RPMI8226 (cell line): ENCODE measurements at regions not wholly inside any gene's neighbourhood (a gene's known extent, or its start where the extent isn't known, plus 50 kb on each side); places are given as distances from the start of the nearest gene placed in this dataset.

Experiments
- DNase-seq: peaks from one replicate; pipeline ENCODE4 v3.0.0-alpha.2; 2015

DNA sequence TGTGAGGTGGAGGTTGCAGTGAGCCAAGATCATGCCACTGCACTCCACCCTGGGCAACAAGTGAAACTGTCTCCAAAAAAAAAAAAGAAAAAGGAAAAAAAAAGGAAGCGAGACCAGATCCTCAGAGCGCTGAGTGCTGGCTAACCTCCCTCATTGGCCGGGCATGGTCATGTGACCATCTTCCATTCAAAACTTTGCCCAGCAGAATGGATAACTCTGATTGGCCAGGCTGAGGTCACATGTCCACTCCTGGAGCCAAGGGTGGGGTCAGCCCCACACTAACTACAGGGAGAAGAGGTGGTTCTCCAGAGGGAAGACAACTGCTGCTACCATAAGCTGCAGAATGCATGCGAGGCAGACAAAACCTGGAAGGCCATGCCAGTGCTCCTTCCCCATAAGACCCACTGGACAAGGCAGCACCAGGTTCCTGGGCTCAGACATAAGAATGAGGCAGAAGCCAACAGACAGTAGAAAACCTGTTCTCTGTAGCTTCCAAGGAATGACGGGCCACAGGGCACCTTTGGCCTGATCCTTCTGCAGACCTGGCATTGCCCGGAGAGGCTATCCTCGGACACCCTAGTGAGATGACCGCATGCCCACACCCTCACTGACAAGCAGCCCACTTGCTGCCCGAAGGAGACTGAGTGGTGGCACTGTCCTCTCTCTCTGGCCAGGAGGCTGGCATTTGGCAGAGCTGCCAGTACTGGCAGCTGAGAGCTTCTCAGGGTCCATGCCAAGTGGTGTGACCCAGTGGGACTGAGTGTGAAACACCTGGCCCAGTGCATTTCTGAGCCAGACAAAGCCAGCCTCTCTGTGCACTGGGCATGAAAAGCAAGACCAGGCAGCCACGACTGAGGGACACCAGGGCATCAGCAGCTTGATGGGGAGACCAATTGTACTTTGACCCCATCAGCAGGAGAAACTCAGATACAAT is 311.9 kb upstream of the SULF2 start:
- DNase-seq = no peak

DNA sequence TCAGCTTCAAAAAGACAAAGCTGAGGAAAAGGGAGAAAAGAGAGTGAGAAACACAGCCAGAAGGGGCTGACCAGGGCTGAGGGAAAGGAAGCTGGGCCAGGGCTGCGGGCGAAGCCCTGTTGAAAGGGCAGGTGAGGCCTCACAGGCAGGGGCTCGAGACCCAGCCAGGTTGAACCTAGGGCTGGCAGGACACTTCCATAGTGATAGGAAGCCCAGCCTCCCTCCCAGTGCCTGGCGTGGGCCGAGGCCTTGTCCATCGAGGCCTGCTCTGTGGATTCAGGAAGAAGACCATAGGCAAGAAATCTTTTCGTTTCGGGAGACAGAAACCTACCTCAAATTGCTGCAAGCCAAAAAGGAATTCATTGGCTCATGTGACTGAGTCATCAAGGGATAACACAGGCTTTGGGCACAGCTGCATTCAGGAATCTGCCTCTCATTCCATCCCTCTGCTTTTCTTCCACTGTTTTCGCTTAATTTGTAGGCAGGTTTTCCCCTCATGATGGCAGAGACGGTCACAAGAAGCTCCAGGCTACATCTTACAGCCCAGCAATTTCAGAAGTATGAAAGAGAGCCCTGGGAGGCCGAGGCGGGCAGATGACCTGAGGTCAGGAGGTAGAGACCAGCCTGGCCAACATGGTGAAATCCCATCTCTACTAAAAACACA is 311.1 kb upstream of the SULF2 start:
- DNase-seq = no peak

DNA sequence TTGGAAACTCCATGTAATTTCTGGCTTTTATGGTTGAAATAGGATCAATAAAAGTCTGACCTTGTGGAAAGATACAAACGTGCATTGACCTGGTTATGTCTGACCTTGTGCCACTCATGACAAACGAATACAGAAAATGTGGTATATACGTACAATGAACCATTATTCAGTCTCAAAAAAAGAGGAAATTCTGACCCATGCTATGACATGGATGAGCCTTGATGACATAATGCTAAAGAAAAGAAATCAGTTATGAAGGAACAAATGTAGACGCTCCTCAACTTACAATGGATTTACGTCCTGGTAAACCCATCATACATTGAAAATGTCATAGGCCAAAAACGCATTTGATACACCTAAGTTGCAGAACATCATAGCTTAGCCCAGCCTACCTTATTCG is 309.7 kb upstream of the SULF2 start:
- DNase-seq = no peak

DNA sequence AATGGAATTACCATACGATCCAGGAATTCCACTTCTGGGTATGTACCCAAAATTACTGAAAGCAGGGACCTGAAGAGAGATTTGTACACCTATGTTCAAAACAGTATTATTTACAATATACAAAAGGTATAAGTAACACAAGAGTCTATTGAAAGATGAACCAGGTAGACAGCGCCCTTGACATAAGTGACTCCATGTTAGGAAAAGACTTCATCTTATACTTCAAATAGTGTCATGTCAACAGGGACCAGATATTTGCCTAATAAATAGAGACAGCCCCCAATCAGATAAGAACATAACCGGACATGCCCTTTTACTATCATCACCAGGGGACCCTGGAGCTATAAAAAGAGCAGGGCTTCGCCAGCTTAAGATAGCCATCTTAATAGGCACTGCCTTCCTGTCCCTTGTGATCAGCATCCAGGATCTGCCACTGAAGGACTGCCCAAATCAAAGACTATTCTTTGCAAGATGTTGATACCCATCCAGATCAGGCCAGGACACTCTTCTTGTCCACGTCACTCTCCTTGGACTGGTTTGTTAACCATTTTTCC is 309.0 kb upstream of the SULF2 start:
- DNase-seq = no peak

DNA sequence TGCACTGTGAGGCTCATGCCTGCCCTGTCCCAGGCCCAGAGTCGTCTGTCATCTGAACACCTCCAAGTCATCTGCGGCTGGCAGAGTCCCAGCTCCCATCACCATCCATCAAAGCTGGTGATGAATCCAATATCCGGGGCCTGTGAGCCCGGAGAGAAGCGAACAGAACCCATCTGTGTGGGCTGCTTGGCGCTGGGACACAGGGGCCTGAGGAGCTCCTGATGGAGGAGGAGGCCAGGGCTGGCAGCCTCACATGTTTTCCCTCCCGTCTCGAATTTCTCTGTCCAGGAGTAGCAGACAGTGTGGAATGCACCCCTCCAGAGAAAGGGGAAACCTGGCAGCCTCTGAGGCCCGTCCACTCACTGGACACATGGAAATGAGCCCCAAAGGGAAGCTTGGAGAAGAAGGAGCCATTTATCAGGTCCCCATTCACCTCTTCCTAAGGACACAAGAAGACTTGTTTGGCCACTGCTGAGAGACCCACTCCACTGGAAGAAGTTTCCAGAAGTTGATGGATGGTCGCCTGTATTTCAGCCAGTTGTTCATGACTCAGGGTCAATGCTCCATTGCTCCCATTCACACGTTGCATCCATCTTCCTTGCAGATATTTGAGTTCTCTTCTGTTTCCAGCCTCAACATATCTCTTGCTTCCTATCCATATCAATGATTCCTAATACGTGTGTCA is 307.5 kb upstream of the SULF2 start:
- DNase-seq = no peak

DNA sequence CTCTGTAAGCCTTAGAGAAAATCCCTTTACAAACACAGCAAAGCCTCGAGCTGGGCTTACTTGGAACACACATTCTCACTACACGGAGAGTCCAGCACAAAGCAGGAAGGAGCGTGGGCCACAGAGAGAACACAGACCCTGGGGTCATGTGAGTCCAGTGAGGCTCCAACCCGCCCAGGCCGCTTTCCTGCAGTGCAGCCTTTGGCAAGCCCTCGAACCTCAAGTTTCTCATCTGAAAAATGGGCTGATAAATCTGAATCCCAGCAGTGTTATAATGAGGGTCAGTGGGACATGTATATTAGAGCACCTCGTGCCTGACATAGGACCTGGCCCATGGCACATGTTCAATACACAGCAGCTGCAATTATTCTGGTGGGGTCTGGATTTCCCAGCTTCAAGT is 305.5 kb upstream of the SULF2 start:
- no peak for DNase-seq

DNA sequence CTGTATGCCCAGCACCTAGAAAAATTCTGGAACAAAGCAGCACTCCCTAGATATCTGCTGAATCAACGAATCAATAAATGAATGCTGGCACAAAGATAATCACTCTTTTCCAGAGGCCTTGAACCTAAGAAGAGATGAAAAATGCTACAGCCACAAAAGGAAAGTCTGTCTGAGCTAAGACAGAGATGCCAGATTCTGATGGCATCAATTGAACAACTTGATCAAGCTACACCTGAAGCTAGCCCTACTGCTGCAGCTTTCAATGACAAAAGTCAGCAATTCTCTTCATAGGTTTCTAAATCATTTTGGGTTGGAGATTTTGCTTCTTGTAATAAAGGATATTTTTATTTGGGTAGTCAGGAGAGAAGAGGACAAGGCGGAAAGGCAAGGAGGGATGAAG is 305.0 kb upstream of the SULF2 start:
- no peak for DNase-seq

DNA sequence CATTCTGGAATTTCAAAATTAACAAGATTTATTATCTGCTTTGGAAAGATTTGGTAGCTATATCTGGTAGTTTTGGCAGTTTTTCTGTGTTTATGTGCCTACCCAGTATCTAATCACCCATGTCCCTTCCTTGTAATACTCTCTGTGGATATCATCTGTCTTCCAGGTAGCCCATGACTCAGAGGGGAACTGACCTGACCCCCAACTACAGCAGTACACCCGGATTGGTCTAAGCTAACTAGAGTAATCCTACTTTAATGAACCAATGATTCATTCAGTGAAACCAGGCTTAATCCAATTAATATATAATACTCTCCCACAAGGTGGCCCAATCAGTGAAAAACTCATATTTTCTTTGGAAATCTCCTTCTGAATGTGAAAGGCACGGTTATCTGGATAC is 295.3 kb upstream of the SULF2 start:
- no peak for DNase-seq

DNA sequence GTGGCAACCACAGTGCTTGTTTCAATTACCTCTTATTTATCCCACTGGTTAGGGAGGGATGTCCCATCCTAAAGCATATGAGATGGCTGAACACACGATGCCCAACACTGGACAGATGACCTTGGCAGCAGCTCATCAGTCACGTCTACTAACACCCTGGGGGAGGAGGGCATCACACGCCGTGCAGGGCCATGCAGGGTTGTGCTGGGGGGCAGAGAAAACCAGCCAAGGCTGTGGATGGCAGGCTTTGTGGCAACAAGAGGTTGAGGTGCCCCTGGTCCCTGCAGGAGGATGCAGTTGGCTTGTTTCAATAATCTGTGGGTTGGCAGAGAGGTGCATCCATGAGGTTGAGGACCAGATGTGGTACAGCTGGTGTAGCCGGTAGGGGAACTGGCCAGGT is 293.7 kb upstream of the SULF2 start:
- no peak for DNase-seq

DNA sequence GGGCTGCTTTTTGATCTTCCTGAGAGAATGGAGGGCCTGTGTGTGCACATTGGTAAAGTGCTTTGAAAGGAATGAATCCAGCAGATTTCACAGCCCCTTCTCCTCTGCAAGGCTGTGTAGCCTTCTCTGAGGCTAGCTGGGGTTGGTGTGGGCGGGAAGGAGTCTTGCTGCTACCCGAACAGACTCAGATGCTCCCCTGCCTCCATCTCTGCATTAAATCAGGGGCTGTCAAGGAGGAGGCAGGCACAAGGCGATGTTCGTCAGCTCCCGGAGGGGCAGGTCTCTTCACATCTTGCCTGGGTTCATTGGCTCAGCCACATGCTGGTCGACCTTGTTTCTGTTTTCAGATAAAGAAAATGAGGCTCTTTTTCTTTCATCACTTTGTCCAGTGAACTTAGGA is 291.5 kb upstream of the SULF2 start:
- no peak for DNase-seq

DNA sequence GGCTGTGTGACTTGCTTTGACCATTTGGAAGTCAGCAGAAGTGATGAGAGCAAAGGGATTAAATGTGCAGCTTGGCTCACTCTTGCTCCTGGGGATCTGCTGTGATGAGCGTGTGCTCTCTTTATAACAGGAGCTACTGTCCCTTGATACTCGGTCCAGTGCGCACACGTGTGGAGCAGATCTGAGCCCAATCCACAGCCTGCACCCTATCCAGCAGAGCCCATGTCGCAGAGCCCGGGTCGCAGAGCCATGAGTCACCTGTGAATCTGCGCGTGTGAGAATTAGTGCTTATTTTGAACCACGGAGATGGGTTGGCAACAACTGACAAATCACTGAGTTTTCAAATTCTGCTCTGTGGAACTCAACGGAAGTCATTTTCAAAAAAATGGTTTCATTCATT is 291.0 kb upstream of the SULF2 start:
- DNase-seq = no peak

DNA sequence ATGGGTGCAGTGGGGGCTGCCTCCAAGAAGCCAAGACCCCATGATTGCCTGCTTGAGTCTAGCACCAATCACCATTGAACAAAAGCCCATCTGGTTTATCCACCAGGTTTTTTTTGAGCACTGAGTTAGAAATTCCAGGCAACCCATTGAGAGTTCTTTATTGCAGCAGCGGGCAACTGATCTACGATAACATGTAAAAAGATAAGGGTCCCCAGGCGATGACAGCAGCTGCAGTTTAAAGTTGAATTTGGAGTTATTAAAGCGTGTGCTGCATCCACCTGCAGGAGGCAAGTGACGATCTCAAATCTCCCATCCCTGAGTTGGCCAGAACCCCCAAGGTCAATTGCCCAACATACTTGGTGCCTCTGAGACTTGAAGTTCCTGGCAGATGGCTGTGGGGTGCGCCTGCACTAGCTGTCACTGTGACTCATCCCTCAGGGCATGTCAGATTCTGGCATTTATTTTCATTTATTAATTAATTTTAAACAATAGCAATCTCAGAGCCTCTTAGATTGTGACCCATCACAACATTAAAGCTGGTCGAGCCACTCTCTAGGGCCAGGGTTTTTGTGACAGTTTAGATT is 290.4 kb upstream of the SULF2 start:
- no peak for DNase-seq

DNA sequence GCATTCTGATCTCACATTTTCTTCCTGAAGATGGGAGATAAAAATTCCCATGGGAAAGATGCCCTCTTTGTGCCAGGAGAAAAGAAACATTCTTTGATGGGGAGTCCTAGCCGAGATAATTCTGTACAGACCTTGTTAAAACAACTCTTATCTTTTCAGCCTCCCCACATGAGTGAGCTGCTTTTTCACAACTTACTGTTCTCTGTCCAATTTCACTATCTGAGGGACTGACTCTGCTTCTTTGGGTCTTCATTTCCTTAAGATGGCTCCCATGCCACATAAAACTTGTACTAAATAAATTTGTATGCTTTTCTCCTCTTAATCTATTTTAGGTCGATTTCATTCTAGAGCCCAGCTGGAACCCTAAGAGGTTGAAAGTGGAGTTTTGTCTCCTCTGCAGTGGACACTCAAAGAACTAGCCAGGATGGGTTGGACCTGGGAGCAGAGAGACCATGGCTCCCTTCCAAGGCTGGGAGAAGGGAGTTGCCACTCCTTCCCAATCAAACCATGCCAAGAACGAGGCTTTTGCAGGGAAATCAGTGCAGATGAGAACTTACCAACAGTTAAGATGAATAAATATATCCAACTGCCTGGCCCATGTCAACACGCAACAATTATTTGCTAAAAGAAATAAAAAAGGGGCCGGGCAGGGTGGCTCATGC is 285.8 kb upstream of the SULF2 start:
- DNase-seq = no peak

DNA sequence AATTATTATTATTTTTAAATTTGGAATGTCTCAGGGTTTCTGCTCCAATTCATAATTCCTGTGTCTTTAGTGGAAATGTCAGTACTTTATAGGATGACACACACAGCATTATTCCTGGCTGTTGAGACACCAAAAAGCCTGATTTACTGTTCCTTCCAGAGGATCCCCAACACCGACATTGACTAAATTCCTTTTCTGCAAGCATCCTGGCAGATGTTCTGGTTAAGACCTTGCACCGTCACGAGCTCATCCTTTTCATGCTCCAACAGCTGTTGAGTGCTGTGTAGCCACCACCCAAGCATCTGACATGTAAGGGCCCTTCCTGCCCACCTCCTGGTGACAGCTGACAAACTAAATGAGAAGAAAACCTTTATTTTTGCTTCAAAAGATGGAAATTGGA is 284.3 kb upstream of the SULF2 start:
- no peak for DNase-seq

DNA sequence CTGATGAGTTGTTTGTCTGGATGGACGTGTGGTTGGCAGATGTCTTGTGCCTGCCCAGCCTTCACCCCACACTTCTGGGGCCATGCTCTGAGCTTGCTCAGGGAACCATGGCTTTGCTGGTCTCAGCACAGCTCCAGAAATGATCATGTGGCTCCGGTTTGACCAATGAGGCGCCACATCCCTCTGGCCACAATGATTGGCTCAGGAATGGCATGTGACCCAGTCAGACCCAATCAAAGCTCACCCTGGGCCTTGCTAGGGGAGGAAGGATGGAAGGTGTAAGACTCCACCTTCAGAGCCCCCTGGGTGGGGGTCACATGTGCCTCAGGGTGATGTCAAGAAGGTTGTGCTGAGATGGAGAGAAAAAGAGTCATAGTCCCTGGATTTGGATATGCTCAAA is 281.6 kb upstream of the SULF2 start:
- no peak for DNase-seq

DNA sequence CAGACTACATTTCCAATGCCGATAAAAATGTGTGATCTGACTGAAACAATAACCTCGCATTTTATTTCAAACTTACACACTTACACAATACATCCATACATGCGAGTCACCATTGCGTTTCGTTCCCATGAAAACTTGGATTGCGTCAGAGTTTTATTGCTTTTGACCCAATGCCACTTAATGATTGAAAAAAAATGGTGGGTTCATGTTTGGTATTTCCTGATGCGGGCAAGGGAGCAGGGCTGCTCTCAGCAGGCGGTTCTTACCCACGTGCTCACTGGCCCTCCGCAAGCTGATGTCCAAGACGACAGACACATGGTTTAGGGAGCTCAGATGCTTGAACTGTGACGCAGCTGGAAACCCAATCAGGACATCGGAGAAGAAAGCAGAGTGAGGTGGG is 281.0 kb upstream of the SULF2 start:
- DNase-seq = no peak

DNA sequence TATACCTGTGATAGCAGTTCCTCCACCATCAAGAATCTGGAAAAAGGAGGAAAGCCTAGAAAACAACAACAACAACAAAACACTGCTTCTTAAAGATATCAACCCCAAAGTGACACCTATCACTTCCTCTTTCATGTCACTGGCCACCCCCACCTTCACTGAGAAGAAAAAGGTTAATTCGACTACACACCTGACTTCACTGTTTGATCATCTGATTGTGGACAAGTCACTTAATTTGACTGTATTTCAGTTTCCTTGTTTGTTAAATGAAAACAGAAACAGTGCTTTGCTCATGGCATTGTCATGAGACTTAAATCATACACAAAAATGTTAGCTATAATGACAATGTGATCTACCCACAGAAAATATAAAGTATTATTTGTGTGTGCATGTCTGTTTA is 280.6 kb upstream of the SULF2 start:
- no peak for DNase-seq

DNA sequence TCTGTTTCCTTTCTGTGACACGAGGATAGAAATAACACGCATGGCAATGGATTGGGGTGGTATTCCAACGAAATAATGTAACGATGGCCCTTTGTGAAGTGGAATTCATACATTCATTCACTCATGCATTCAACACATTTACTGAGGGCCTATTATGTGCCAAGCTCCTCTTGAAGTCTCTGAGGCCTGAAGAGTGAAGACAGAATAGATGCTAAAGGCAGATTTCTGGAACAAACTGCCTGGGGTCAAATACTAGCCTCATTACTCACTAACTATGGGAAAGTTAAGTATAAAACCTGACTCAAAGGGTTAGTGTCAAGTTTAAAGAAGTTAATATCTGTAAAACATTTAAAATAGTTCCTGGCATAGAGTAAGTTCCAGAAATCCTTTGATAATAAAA is 279.6 kb upstream of the SULF2 start:
- DNase-seq = no peak

DNA sequence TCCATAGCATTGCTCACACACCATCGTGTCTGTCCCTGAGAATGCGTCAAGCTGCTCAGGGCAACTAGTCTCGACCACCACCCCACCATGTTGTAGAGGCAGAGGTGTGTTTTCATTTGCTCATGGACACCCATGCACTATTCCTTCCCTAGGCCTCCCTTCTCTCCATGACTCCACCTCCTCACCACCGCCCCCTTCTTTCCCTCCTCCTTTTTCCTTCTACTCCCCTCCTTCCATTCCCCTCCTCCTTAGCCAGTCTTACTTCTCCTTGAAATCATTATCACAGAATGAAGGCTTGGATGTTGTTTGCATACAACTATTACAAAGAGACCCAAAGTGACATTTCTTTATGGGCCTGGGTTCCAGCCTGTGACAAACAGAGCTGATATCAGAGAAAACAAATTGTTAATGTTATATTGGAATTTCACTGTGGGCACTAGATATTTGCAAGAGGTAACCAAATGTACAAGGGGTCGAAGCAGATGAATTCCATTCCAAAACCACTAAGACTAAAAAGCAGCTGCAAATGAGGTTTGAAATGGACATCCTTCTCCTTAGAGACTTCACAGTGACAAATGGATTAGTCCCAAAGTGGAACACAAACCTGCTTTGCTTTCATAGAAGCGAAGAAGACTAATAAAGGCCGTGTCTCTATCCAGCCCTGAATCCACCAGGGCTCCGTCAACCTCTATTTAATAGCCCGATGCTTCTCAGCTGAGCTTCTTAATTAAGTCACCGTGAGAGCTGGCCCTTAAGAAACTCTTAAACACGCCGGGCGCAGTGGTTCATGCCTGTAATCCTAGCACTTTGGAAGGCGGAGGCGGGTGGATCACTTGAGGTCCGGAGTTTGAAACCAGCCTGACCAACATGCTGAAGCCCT is 275.8 kb upstream of the SULF2 start:
- no peak for DNase-seq

DNA sequence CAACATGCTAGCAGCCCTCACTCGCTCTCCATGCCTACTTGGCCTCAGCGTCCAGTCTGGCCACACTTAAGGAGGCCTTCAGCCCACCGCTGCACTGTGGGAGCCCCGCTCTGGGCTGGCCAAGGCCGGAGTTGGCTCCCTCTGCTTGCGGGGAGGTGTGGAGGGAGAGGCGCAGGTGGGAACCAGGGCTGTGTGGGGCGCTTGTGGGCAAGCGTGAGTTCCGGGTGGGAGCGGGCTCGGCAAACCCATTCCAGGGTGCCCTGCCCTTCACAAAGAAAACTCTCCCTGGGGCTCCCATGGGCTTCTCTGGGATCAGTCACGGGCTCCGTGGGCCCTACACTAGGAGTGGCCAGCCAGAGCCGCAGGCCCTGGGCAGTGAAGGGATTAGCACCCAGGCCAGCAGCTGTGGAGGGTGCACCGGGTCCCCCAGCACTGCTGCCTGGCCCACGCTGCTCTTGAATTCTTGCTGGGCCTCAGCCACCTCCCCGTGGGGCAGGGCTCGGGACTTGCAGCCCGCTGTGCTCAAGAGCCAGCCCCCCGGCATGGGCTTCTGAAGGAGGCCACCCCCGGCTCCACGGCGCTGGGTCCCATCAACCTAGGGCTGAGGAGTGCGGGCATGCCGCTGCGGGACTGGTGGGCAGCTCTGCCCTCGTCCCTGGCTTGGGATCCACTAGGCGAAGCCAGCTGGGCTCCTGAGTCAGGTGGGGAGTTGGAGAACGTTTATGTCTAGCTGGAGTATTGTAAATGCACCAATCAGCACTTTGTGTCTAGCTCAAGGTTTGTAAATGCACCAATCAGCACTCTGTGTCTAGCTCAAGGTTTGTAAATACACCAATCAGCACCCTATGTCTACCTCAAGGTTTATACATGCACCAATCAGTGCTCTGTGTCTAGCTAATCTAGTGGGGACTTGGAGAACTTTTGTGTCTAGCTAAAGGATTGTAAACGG is 273.6 kb upstream of the SULF2 start:
- DNase-seq = no peak
